Activated CD8-positive, alpha-beta memory T cell treated with anti-CD3 and anti-CD28 coated beads for 48 hours (primary cell): ENCODE measurements at regions not wholly inside any gene's neighbourhood (a gene's known extent, or its start where the extent isn't known, plus 50 kb on each side); places are given as distances from the start of the nearest gene placed in this dataset.
"Not testable (repeated sequence)": the region's sequence is repeated elsewhere in the genome, so short reads cannot be mapped to it uniquely, and the experiment has no call there.

Experiments
- DNase-seq, 3 experiments: peaks; one replicate each; pipeline ENCODE4 v3.0.0-alpha.2; 2020; ENCODE audit warnings: low read depth in 2 of 3, low spot score in 2 of 3

DNA sequence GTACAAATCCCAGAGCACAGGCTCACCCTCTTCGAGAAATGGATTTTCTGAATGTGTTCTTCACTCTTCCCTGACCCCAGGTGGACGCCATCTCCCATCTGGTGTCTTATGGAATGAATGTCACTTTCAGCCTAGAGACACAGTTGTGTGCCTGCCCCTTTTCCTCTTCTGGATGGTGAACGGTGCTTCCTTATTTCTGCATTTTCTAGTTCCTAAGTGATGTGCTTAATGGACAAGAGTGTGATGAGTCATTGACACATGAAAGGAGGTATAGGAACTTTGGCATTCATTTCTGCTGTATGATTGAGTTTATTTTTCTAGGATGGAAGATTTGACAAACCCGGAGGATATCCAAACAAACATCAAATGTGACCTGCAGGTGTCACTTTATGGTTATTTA is 114.9 kb upstream of the PTPN20 start:
- DNase-seq, result not testable (repeated sequence)

DNA sequence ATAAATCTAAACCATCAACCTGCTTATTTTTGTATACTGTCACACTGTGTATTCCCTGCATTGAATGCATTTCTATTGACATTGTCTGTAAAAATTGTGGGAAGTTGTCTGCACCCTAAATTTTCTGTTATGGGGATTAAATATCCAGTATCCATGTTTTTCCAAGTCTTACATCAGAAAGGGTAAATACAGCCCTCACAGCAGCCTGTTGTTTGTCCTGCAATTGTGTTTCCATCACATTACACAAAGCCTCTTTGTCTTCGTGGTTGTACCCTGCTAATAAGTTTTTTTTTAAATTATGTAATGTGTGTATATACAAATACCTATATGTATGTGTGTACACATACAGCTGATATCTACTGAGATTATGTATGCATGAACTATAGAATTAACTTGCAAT is 109.2 kb upstream of the PTPN20 start:
- DNase-seq, result not testable (repeated sequence)

DNA sequence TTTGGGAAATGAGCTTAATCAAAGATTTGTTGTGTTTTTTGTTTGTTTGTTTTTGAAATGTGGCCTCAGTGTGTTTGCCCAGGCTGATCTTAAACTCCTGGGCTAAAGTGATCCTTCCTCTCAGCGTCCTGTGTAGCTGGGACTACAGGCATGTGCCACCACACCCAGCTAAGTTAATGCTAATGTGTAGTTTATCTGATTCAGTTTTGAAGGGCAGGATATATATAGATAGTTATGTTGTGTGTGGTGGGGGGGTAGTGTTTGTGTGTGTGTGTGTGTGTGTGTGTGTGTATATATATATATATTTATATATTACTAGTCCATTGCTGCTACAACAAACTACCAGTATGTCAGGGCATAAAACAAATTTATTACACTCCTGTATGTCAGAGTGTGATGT is 108.1 kb upstream of the PTPN20 start:
- DNase-seq, result not testable (repeated sequence)

DNA sequence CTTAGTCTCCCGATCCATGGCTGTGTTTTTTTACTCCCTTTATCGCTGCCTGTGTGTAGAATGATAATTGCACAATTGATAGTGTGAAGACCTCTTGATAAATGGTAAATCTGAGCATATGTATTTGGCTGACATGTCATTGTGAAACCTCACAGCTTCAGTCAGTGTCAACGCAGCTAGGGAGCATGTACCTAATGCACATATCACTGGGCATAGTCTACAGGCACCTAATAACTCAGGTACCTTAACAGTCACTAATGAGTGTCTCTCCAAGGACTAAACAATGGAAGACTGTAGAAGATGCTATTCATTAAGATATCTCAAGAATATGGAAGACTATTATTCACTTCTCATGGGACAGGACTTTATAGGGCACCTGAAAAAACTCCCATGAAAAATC is 101.0 kb upstream of the PTPN20 start:
- not testable (repeated sequence) for DNase-seq

DNA sequence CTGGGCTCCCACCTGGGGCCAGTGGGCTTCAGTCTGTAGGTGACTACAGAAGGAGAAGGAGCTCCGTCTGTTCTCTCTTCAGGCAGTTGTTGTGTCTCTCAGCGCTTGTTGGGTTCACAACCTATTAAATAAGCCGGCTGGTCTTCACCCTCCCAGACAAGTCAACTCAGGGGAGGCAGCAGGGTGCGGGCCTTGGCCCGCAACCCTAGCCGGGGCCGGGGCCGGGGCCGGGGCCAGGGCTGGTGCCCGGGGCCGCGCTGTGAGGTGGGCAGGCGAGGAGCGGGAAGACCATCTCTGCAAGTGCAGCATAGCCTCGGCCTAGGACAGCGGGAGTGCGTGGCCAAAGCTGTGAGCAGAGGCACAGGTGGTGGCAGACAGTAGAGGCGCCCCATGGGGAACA is 95.1 kb upstream of the PTPN20 start:
- DNase-seq, result not testable (repeated sequence)

GRCh38 chr10:46840393-46841050 is 70.7 kb upstream of the PTPN20 start:
- DNase-seq, result not testable (repeated sequence)

DNA sequence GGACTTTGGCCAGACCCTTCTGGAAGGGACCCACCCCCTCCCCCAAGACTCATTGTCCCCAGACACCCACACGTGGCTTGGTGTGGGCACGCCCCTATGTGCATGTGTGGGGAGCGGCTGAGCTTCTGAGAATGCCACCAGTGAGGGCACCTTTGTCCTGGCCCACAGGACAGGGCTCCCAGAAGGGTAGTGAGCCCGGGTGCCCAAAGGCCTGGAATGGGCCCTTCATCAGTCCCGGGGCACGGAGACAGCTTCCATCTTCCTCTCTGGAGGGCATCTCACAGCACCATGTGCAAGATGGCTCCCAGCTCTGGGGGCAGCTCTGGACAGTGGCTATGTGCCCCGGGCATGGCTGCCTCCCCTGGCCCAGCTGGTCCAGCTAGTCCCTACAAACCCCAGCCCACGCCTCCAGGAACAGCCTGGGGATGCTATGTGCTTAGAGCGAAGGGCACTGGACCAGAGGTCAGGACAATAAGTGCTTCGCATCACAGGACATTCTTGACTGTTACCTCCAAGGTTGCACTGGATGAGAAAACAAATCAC is 70.1 kb upstream of the PTPN20 start:
- DNase-seq, result not testable (repeated sequence)

DNA sequence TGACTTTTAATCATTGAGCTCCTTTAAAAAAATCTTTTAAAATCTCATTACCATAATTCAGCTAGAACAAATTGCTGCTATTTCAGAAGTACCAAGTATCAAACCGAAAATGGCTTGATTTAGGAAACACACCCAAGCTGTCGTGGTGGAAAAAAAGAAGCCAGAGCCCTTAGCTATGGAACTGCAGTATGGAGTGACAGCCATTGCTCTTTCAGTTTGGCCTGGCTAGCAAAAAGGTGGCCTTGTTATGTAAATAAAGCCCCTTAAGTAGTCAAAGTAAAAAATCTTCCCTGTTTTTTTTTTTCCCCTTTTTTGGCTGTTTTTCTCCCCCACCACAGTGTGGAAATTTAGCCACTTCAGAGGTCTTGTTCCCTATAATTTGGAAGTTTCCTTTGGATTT is 66.0 kb upstream of the PTPN20 start:
- not testable (repeated sequence) for DNase-seq

DNA sequence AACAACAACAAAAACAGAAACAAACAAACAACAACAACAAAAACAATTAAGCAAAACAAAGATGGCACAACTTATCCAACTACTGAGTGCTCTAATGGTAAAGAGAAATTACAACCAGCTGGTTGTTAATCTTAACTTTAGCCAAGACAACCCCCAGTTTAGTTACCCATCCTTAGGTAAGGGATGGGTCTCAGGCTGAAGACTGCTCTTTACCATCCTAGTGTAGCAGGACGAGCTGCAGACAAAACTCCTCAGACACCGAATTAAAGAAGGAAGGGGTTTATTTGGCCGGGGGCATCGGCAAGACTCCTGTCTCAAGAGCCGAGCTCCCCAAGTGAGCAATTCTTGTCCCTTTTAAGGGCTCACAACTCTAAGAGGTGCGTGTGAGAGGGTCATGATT is 65.6 kb upstream of the PTPN20 start:
- DNase-seq, result not testable (repeated sequence)

DNA sequence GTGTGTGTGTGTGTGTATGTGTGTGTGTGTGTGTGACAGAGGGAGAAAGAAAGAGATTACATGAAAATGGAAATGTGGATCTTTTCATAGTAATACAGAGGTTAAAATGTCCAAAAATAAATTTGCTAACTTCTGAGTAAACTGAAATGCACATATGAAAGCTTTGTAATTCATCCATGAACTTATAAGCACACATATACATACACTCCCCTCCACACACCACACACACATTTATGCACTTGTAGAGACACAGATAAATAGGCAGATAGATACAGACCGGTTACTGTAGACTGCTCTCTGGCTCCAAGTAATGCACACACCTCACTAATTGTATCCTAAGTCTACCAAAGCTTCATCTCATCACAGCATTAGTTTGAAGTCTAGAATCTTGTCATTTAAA is 50.5 kb upstream of the PTPN20 start:
- not testable (repeated sequence) for DNase-seq
